ENCODE measurements at regions not wholly inside any gene's neighbourhood (a gene's known extent, or its start where the extent isn't known, plus 50 kb on each side); places are given as distances from the start of the nearest gene placed in this dataset.

DNA sequence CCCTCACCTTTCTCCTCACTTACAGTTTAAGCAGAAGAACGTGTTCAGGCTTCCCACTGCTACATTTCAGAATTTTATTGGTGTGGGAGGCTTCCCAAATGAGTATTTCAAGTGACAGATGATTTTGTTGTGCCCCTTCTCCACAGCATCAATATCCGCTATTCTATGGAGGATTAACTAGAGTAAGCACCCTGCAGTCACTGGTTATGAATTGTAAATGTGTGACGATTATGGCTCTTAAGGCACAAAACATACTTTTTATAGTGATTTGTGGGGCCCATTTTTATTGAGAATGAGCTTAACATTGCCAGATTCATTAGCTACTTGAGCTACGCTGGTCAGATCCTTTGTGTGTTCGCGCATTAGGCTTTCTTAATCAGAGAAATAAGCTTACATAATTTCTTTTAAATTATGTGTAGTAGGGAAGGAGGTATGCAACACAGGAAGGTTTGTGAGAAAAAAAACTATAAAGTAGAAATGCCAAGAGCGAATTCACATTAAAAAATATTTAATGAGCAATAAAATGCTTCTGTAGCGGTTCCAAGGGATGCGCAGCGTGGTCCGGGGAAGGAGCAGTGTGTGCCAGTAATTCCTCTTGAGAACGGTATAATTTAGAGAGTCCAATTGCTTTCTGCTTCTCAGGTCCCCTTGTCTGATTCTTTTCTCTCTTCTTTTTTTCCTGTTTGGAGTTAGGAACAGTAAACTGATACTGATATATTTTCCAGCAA, 2380.4 kb downstream of the MAT2B start:
- TF ChIP-seq, protein P1, sequence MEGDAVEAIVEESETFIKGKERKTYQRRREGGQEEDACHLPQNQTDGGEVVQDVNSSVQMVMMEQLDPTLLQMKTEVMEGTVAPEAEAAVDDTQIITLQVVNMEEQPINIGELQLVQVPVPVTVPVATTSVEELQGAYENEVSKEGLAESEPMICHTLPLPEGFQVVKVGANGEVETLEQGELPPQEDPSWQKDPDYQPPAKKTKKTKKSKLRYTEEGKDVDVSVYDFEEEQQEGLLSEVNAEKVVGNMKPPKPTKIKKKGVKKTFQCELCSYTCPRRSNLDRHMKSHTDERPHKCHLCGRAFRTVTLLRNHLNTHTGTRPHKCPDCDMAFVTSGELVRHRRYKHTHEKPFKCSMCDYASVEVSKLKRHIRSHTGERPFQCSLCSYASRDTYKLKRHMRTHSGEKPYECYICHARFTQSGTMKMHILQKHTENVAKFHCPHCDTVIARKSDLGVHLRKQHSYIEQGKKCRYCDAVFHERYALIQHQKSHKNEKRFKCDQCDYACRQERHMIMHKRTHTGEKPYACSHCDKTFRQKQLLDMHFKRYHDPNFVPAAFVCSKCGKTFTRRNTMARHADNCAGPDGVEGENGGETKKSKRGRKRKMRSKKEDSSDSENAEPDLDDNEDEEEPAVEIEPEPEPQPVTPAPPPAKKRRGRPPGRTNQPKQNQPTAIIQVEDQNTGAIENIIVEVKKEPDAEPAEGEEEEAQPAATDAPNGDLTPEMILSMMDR (IDR thresholded peaks at IDR 0.05): no peak
- no peak overlapping the region for H3K27ac Mint-ChIP-seq (ENCODE audit: unreplicated experiment)
- no peaks in the 10 kb centered on the region for H3K36me3 Mint-ChIP-seq (ENCODE audit: low read depth)
- no peak overlapping the region for H3K4me3 Mint-ChIP-seq (ENCODE audit: unreplicated experiment)
- H3K4me1 Mint-ChIP-seq (ENCODE audit: low read depth): no peaks in the 10 kb centered on the region
- no peak for DNase-seq (ENCODE audit: low spot score)
- no peaks in the 10 kb centered on the region for H3K27me3 Mint-ChIP-seq (ENCODE audit: low read depth)
- peaks cover 5% of the 10 kb centered on the region for H3K9me3 Mint-ChIP-seq (ENCODE audit: low read depth)

DNA sequence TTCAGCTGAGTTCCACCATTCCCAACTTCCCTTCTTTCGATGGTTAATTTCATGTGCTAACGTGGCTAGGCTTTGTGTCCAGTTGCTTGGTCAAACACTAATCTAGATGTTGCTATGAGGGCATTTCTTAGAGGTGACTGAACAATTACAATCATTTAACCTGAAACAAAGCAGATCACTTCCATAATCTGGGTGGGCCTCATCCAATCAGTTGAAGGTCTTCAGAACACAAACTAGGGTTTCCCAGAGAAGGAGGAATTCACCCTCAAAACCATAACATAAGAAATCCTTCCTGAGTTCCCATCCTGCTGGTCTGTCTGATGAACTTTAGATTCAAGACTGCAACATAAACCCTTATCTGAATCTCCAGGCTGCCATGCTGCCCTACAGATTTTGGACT, 2381.7 kb downstream of the MAT2B start:
- DNase-seq (ENCODE audit: low spot score): no peak
- Mint-ChIP-seq H3K4me1 (ENCODE audit: low read depth) (no peaks in the 10 kb centered on the region), H3K9me3 (ENCODE audit: low read depth) (peaks cover 5% of the 10 kb centered on the region), H3K27ac (ENCODE audit: unreplicated experiment) (no peak overlapping the region), H3K4me3 (ENCODE audit: unreplicated experiment) (no peak overlapping the region), H3K27me3 (ENCODE audit: low read depth) (no peaks in the 10 kb centered on the region), H3K36me3 (ENCODE audit: low read depth) (no peaks in the 10 kb centered on the region)
- TF ChIP-seq, protein P1 (IDR thresholded peaks at IDR 0.05): no peak

DNA sequence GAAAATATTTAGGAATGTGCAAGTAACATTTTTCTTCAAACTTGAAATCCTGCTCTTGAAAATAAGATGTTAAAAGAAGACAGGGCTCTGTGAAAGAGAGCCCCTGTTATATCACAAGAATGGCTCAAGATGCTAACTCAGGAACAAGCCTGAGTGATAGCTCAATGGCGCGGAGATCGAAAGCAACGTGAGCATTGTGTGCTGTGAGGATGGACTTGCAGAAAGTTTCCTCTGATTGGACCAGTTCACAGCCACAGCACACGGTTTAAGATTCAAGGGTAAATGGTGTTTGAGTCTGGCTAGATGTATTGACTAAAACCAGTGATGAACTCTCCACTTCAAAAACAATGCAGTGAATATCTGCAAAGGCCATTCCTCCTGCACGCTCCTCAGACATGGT, 2387.0 kb downstream of the MAT2B start:
- Mint-ChIP-seq H3K9me3 (ENCODE audit: low read depth) (peaks cover 2% of the 10 kb centered on the region), H3K36me3 (ENCODE audit: low read depth) (no peaks in the 10 kb centered on the region), H3K27me3 (ENCODE audit: low read depth) (no peaks in the 10 kb centered on the region), H3K4me3 (ENCODE audit: unreplicated experiment) (no peak overlapping the region), H3K27ac (ENCODE audit: unreplicated experiment) (no peak overlapping the region), H3K4me1 (ENCODE audit: low read depth) (no peaks in the 10 kb centered on the region)
- TF ChIP-seq, protein P1 (IDR thresholded peaks at IDR 0.05): no peak
- no peak for DNase-seq (ENCODE audit: low spot score)

- Mint-ChIP-seq H3K4me3 (ENCODE audit: unreplicated experiment) (no peak overlapping the region), H3K27ac (ENCODE audit: unreplicated experiment) (no peak overlapping the region), H3K27me3 (ENCODE audit: low read depth) (no peaks in the 10 kb centered on the region), H3K4me1 (ENCODE audit: low read depth) (no peaks in the 10 kb centered on the region), H3K36me3 (ENCODE audit: low read depth) (no peaks in the 10 kb centered on the region), H3K9me3 (ENCODE audit: low read depth) (peaks cover 2% of the 10 kb centered on the region)
- TF ChIP-seq, protein P1 (IDR thresholded peaks at IDR 0.05): no peak
- no peak for DNase-seq (ENCODE audit: low spot score)
Observed at GRCh38 chr5:165894916-165895315, 2389.5 kb downstream of the MAT2B start.

GRCh38 chr5:165903835-165904234, 2387.6 kb upstream of the WWC1 start:
- TF ChIP-seq, protein P1 (IDR thresholded peaks at IDR 0.05): no peak
- DNase-seq (ENCODE audit: low spot score): no peak
- Mint-ChIP-seq H3K9me3 (ENCODE audit: low read depth) (peaks cover 8% of the 10 kb centered on the region), H3K4me1 (ENCODE audit: low read depth) (no peaks in the 10 kb centered on the region), H3K27ac (ENCODE audit: unreplicated experiment) (no peak overlapping the region), H3K36me3 (ENCODE audit: low read depth) (no peaks in the 10 kb centered on the region), H3K27me3 (ENCODE audit: low read depth) (no peaks in the 10 kb centered on the region), H3K4me3 (ENCODE audit: unreplicated experiment) (no peak overlapping the region)
